H9 (cell line): ENCODE measurements at regions not wholly inside any gene's neighbourhood (a gene's known extent, or its start where the extent isn't known, plus 50 kb on each side); places are given as distances from the start of the nearest gene placed in this dataset.

Experiments used
- DNase-seq: peaks from one replicate; pipeline ENCODE4 v3.0.0-alpha.2; 2017
- H2AFZ ChIP-seq: one replicate; pipeline ENCODE4 v1.6.1; 2013; ENCODE audit warnings: mild to moderate bottlenecking, low read length, control low read depth, moderate library complexity
- H2AK5ac ChIP-seq: 2 replicates; pipeline ENCODE4 v1.6.1; 2013; ENCODE audit warnings: low read length, control low read depth, mixed read lengths; ENCODE audit not compliant: insufficient read length
- H2BK120ac ChIP-seq: one replicate; pipeline ENCODE4 v1.6.1; 2013; ENCODE audit warnings: low read depth, mild to moderate bottlenecking, low read length, control low read depth, inconsistent platforms; ENCODE audit not compliant: poor library complexity, severe bottlenecking
- H2BK12ac ChIP-seq: 2 replicates; pipeline ENCODE4 v1.6.1; 2013; ENCODE audit warnings: low read length, control low read depth, mixed read lengths, low read depth; ENCODE audit not compliant: insufficient read length
- H2BK15ac ChIP-seq: 2 replicates; pipeline ENCODE4 v1.6.1; 2013; ENCODE audit warnings: low read depth, low read length, control low read depth
- H2BK20ac ChIP-seq: one replicate; pipeline ENCODE4 v1.6.1; 2013; ENCODE audit warnings: low read depth, mild to moderate bottlenecking, low read length, control low read depth, inconsistent platforms; ENCODE audit not compliant: poor library complexity, severe bottlenecking
- H2BK5ac ChIP-seq: 2 replicates; pipeline ENCODE4 v1.6.1; 2013; ENCODE audit warnings: low read length, control low read depth, mixed read lengths; ENCODE audit not compliant: insufficient read length
- H3K14ac ChIP-seq: 2 replicates; pipeline ENCODE4 v1.6.1; 2013; ENCODE audit warnings: low read length, control low read depth; ENCODE audit not compliant: insufficient read depth
- H3K18ac ChIP-seq: 2 replicates; pipeline ENCODE4 v1.6.1; 2013; ENCODE audit warnings: low read depth, mild to moderate bottlenecking, mixed read lengths, low read length, control low read depth; ENCODE audit not compliant: insufficient read length
- H3K23ac ChIP-seq: 2 replicates; pipeline ENCODE4 v1.6.1; 2013; ENCODE audit warnings: low read length, control low read depth, mixed read lengths, low read depth; ENCODE audit not compliant: insufficient read length
- H3K23me2 ChIP-seq: 2 replicates; pipeline ENCODE4 v1.6.1; 2013; ENCODE audit warnings: low read depth, mild to moderate bottlenecking, mixed read lengths, low read length, control low read depth; ENCODE audit not compliant: insufficient read length, poor library complexity, severe bottlenecking
- H3K27ac ChIP-seq: 2 replicates; pipeline ENCODE4 v1.5.1; 2013; ENCODE audit warnings: low read length, control low read depth, mixed read lengths, low read depth; ENCODE audit not compliant: insufficient read length
- H3K27me3 ChIP-seq: 2 replicates; pipeline ENCODE4 v1.6.1; 2013; ENCODE audit warnings: low read length, control low read depth, inconsistent platforms; ENCODE audit not compliant: insufficient read depth
- H3K4ac ChIP-seq: 2 replicates; pipeline ENCODE4 v1.6.1; 2013; ENCODE audit warnings: low read depth, mild to moderate bottlenecking, control low read depth, inconsistent platforms, low read length, moderate library complexity
- H3K4me1 ChIP-seq: 2 replicates; pipeline ENCODE4 v1.6.1; 2013; ENCODE audit warnings: low read length, control low read depth, inconsistent platforms; ENCODE audit not compliant: insufficient read depth
- H3K4me2 ChIP-seq: 2 replicates; pipeline ENCODE4 v1.6.1; 2013; ENCODE audit warnings: low read length, control low read depth, mixed read lengths; ENCODE audit not compliant: insufficient read length, insufficient read depth
- H3K56ac ChIP-seq: 2 replicates; pipeline ENCODE4 v1.6.1; 2013; ENCODE audit warnings: low read depth, mild to moderate bottlenecking, mixed read lengths, low read length, control low read depth; ENCODE audit not compliant: insufficient read length
- H3K79me1 ChIP-seq: 2 replicates; pipeline ENCODE4 v1.6.1; 2013; ENCODE audit warnings: low read depth, mild to moderate bottlenecking, moderate library complexity, low read length, control low read depth, inconsistent platforms; ENCODE audit not compliant: insufficient read depth, poor library complexity, severe bottlenecking
- H3K79me2 ChIP-seq: 2 replicates; pipeline ENCODE4 v1.6.1; 2013; ENCODE audit warnings: low read length, control low read depth, inconsistent platforms; ENCODE audit not compliant: insufficient read depth
- H3K9ac ChIP-seq: 2 replicates; pipeline ENCODE4 v1.6.1; 2013; ENCODE audit warnings: low read length, control low read depth, mixed read lengths; ENCODE audit not compliant: insufficient read length; ENCODE audit errors: extremely low read depth
- H3K9me3 ChIP-seq: one replicate; pipeline ENCODE4 v1.6.1; 2013; ENCODE audit warnings: low read depth, low read length, inconsistent platforms; ENCODE audit not compliant: control insufficient read depth
- H3T11ph ChIP-seq: one replicate; pipeline ENCODE4 v1.6.1; 2013; ENCODE audit warnings: mild to moderate bottlenecking, low read length, control low read depth, inconsistent platforms
- H4K20me1 ChIP-seq: one replicate; pipeline ENCODE4 v1.6.1; 2013; ENCODE audit not compliant: control insufficient read depth, insufficient read length, insufficient read depth
- H4K5ac ChIP-seq: 2 replicates; pipeline ENCODE4 v1.6.1; 2013; ENCODE audit warnings: low read depth, mild to moderate bottlenecking, mixed read lengths, low read length, control low read depth; ENCODE audit not compliant: insufficient read length
- H4K8ac ChIP-seq: replicated peaks from 2 replicates; pipeline ENCODE4 v1.6.1; 2013; ENCODE audit warnings: low read length, control low read depth, mixed read lengths, low read depth; ENCODE audit not compliant: insufficient read length
- H4K91ac ChIP-seq: 2 replicates; pipeline ENCODE4 v1.6.1; 2013; ENCODE audit warnings: low read depth, mild to moderate bottlenecking, moderate library complexity, mixed read lengths, low read length, control low read depth; ENCODE audit not compliant: insufficient read length
- H3K27ac Mint-ChIP-seq, 3 experiments: 2 replicates in 2 of 3; 3 replicates in 1 of 3; pipeline ENCODE4 v1.8.0; 2020 to 2021; ENCODE audit warnings: mixed read lengths in 3 of 3, mild to moderate bottlenecking in 1 of 3, moderate library complexity in 1 of 3
- H3K27me3 Mint-ChIP-seq: 2 replicates; pipeline ENCODE4 v1.8.0; 2021; ENCODE audit warnings: low read depth, mild to moderate bottlenecking, moderate library complexity, mixed read lengths
- H3K36me3 Mint-ChIP-seq, 3 experiments: 2 replicates in 2 of 3; 3 replicates in 1 of 3; pipeline ENCODE4 v1.8.0; 2020 to 2021; ENCODE audit warnings: low read depth in 3 of 3, mixed read lengths in 3 of 3; ENCODE audit not compliant: insufficient read depth in 1 of 3
- H3K4me1 Mint-ChIP-seq, 2 experiments: 2 replicates each; pipeline ENCODE4 v1.8.0; 2020; ENCODE audit warnings: mixed read lengths in 2 of 2
- H3K4me3 Mint-ChIP-seq, 2 experiments: 2 replicates in 1 of 2; 3 replicates in 1 of 2; pipeline ENCODE4 v1.8.0; 2020 to 2021; ENCODE audit warnings: mild to moderate bottlenecking in 2 of 2, mixed read lengths in 2 of 2, moderate library complexity in 1 of 2
- H3K9me3 Mint-ChIP-seq, 2 experiments: 2 replicates in 1 of 2; 3 replicates in 1 of 2; pipeline ENCODE4 v1.8.0; 2020; ENCODE audit warnings: mild to moderate bottlenecking in 2 of 2, mixed read lengths in 2 of 2, moderate library complexity in 1 of 2
- TF ChIP-seq, protein P1 (sequence below): fragments of 200-600 bp; sonication (generic); conservative IDR thresholded peaks from 3 replicates; pipeline ENCODE4 v1.8.0; 2021; ENCODE audit warnings: antibody characterized with exemption, mild to moderate bottlenecking

GRCh38 chr2:52289741-52290140 lies 1257.8 kb upstream of the NRXN1 start:
- no peaks in the 10 kb centered on the region for H3K9me3 ChIP-seq
- H3K4me1 Mint-ChIP-seq: peaks cover 31 to 42% of the 10 kb centered on the region in 2 experiments
- peaks cover 0 to 4% (median 2%) of the 10 kb centered on the region in 3 experiments; a peak in 4 of 7 replicates for H3K36me3 Mint-ChIP-seq
- H3K79me2 ChIP-seq: no peaks in the 10 kb centered on the region
- H2AFZ ChIP-seq: no peak overlapping the region
- H2BK12ac ChIP-seq: no peak overlapping the region
- H2BK20ac ChIP-seq: no peak overlapping the region
- H3K56ac ChIP-seq: no peak overlapping the region
- no peak for DNase-seq
- H3K4me1 ChIP-seq: no peaks in the 10 kb centered on the region
- H3T11ph ChIP-seq: no peak overlapping the region
- no peaks in the 10 kb centered on the region for H3K23me2 ChIP-seq
- H3K79me1 ChIP-seq: no peaks in the 10 kb centered on the region
- H3K27ac Mint-ChIP-seq: no peak overlapping the region
- no peak overlapping the region for H4K8ac ChIP-seq
- TF ChIP-seq, protein P1, sequence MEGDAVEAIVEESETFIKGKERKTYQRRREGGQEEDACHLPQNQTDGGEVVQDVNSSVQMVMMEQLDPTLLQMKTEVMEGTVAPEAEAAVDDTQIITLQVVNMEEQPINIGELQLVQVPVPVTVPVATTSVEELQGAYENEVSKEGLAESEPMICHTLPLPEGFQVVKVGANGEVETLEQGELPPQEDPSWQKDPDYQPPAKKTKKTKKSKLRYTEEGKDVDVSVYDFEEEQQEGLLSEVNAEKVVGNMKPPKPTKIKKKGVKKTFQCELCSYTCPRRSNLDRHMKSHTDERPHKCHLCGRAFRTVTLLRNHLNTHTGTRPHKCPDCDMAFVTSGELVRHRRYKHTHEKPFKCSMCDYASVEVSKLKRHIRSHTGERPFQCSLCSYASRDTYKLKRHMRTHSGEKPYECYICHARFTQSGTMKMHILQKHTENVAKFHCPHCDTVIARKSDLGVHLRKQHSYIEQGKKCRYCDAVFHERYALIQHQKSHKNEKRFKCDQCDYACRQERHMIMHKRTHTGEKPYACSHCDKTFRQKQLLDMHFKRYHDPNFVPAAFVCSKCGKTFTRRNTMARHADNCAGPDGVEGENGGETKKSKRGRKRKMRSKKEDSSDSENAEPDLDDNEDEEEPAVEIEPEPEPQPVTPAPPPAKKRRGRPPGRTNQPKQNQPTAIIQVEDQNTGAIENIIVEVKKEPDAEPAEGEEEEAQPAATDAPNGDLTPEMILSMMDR: no peak
- peaks cover 0 to 3% of the 10 kb centered on the region in 2 experiments; a peak in 3 of 5 replicates for H3K9me3 Mint-ChIP-seq
- H3K9ac ChIP-seq: no peak overlapping the region
- H3K14ac ChIP-seq: no peak overlapping the region
- H4K20me1 ChIP-seq: no peaks in the 10 kb centered on the region
- no peak overlapping the region for H3K23ac ChIP-seq
- H2AK5ac ChIP-seq: no peak overlapping the region
- H2BK15ac ChIP-seq: no peak overlapping the region
- H3K27ac ChIP-seq: no peak overlapping the region
- H3K27me3 ChIP-seq: no peaks in the 10 kb centered on the region
- no peak overlapping the region for H4K91ac ChIP-seq
- H3K27me3 Mint-ChIP-seq: no peaks in the 10 kb centered on the region
- no peak overlapping the region for H3K18ac ChIP-seq
- no peak overlapping the region for H4K5ac ChIP-seq
- H2BK120ac ChIP-seq: no peak overlapping the region
- H3K4me2 ChIP-seq: no peak overlapping the region
- H3K4me3 Mint-ChIP-seq: no peak overlapping the region
- H3K4ac ChIP-seq: no peak overlapping the region
- H2BK5ac ChIP-seq: no peak overlapping the region
